SK-N-SH (cell line): ENCODE measurements at regions not wholly inside any gene's neighbourhood (a gene's known extent, or its start where the extent isn't known, plus 50 kb on each side); places are given as distances from the start of the nearest gene placed in this dataset.

Source experiments
- CTCF ChIA-PET: fragments of 300-600, 350-600 bp; formaldehyde crosslinking; extraction: SDS; loops from one replicate; lab custom pipeline; 2021; lab: Yijun Ruan, JAX
- POLR2A ChIA-PET: fragments of 350-600 bp; sonication (Branson Sonifier 250); formaldehyde crosslinking; extraction: SDS; loops from one replicate; lab custom pipeline; 2020; ENCODE audit warnings: antibody characterized with exemption, inconsistent platforms; lab: Yijun Ruan, JAX
- DNase-seq: peaks from one replicate; pipeline ENCODE4 v3.0.0; 2012
- H2AFZ ChIP-seq: fragments of 200-600 bp; sonication (generic); 2 replicates; pipeline ENCODE4 v1.8.1; 2016; ENCODE audit warnings: antibody characterized with exemption, mild to moderate bottlenecking, low read depth
- H3F3A ChIP-seq: fragments of 200-600 bp; sonication (generic); replicated peaks from 2 replicates; pipeline ENCODE3; 2016; ENCODE audit warnings: antibody characterized with exemption, mild to moderate bottlenecking; ENCODE audit not compliant: insufficient read depth
- H3K27ac ChIP-seq, 2 experiments: fragments of 200-500 bp in 1 of 2; fragments of 200-600 bp in 1 of 2; sonication (Bioruptor generic) in 1 of 2; sonication (generic), shearing (Covaris generic) in 1 of 2; 2 replicates each; pipeline versions ENCODE4 v1.5.1 to v1.6.1; 2014 to 2016; ENCODE audit warnings: low read depth in 2 of 2, inconsistent platforms in 1 of 2, low read length in 1 of 2, mild to moderate bottlenecking in 1 of 2, mixed read lengths in 1 of 2
- H3K27me3 ChIP-seq: fragments of 200-600 bp; sonication (generic), shearing (Covaris generic); 2 replicates; pipeline ENCODE4 v1.6.1; 2016; ENCODE audit warnings: mixed run types; ENCODE audit not compliant: insufficient read depth
- H3K36me3 ChIP-seq, 2 experiments: fragments of 200-500 bp in 1 of 2; fragments of 200-600 bp in 1 of 2; sonication (Bioruptor generic) in 1 of 2; sonication (generic) in 1 of 2; replicated peaks in 1 of 2; 2 replicates each; pipeline versions ENCODE3 to v1.5.1; 2014 to 2016; ENCODE audit warnings: low read length in 1 of 2, mild to moderate bottlenecking in 1 of 2; ENCODE audit not compliant: insufficient read depth in 2 of 2, control insufficient read depth in 1 of 2
- H3K4me1 ChIP-seq, 2 experiments: fragments of 200-500 bp in 1 of 2; fragments of 200-600 bp in 1 of 2; sonication (Bioruptor generic) in 1 of 2; sonication (generic), shearing (Covaris generic) in 1 of 2; 2 replicates each; pipeline versions ENCODE4 v1.5.1 to v1.6.1; 2014 to 2016; ENCODE audit warnings: low read depth in 1 of 2, low read length in 1 of 2, mixed run types in 1 of 2; ENCODE audit not compliant: insufficient read depth in 2 of 2, control insufficient read depth in 1 of 2
- H3K4me2 ChIP-seq: fragments of 200-600 bp; sonication (generic), shearing (Covaris generic); 2 replicates; pipeline ENCODE4 v1.6.1; 2017; ENCODE audit warnings: mixed run types
- H3K4me3 ChIP-seq, 2 experiments: fragments of 200-500 bp in 1 of 2; fragments of 200-600 bp in 1 of 2; sonication (Bioruptor generic) in 1 of 2; sonication (generic), shearing (Covaris generic) in 1 of 2; 2 replicates each; pipeline versions ENCODE4 v1.5.1 to v1.8.1; 2014 to 2016; ENCODE audit warnings: low read depth in 2 of 2, inconsistent platforms in 1 of 2, low read length in 1 of 2, mild to moderate bottlenecking in 1 of 2, mixed read lengths in 1 of 2, moderate library complexity in 1 of 2
- H3K79me2 ChIP-seq: fragments of 200-600 bp; sonication (generic); 2 replicates; pipeline ENCODE4 v1.8.1; 2017; ENCODE audit warnings: mild to moderate bottlenecking; ENCODE audit not compliant: insufficient read depth
- H3K9ac ChIP-seq: fragments of 200-600 bp; sonication (generic); 2 replicates; pipeline ENCODE4 v1.6.1; 2017; ENCODE audit warnings: mixed run types
- H3K9me2 ChIP-seq: fragments of 200-600 bp; sonication (generic); 2 replicates; pipeline ENCODE4 v1.6.1; 2017; ENCODE audit warnings: mixed run types
- H3K9me3 ChIP-seq: fragments of 200-600 bp; sonication (generic); 2 replicates; pipeline ENCODE4 v1.6.1; 2017; ENCODE audit warnings: mixed run types, mild to moderate bottlenecking, moderate library complexity
- H4K20me1 ChIP-seq: fragments of 200-600 bp; sonication (generic); 2 replicates; pipeline ENCODE4 v1.6.1; 2017; ENCODE audit warnings: mild to moderate bottlenecking, mixed run types; ENCODE audit not compliant: insufficient read depth
- ELF1 ChIP-seq: IDR thresholded peaks from 2 replicates; pipeline ENCODE4 v1.4.0; 2012
- EZH2phosphoT487 ChIP-seq: fragments of 200-600 bp; sonication (generic); IDR thresholded peaks from 2 replicates; pipeline ENCODE4 v1.6.1; 2017; ENCODE audit warnings: low read depth, mixed run types, mild to moderate bottlenecking, antibody characterized with exemption, moderate library complexity, borderline replicate concordance
- FOXJ3 ChIP-seq: sonication (generic); formaldehyde crosslinking; IDR thresholded peaks from 2 replicates; pipeline ENCODE4 v1.5.1; 2020; ENCODE audit warnings: mild to moderate bottlenecking, missing genetic modification reagents
- FOXM1 ChIP-seq: IDR thresholded peaks from 2 replicates; pipeline ENCODE4 v1.4.0; 2012; ENCODE audit warnings: low read depth, mild to moderate bottlenecking
- GABPA ChIP-seq: IDR thresholded peaks from 2 replicates; pipeline ENCODE4 v1.4.0; 2012; ENCODE audit warnings: low read depth, mild to moderate bottlenecking
- JUND ChIP-seq: IDR thresholded peaks from 2 replicates; pipeline ENCODE4 v1.4.0; 2012
- MEF2A ChIP-seq: IDR thresholded peaks from 2 replicates; pipeline ENCODE4 v1.4.0; 2012; ENCODE audit warnings: low read depth, borderline replicate concordance
- MXI1 ChIP-seq: IDR thresholded peaks from 2 replicates; pipeline ENCODE4 v1.6.1; 2012; ENCODE audit warnings: mild to moderate bottlenecking, low read depth, low read length, improper control_type of control experiment
- NFIC ChIP-seq: IDR thresholded peaks from 2 replicates; pipeline ENCODE4 v1.4.0; 2012; ENCODE audit warnings: borderline replicate concordance
- NRF1 ChIP-seq: IDR thresholded peaks from 2 replicates; pipeline ENCODE4 v1.6.1; 2012; ENCODE audit warnings: low read depth, mild to moderate bottlenecking, low read length
- PBX3 ChIP-seq: IDR thresholded peaks from 2 replicates; pipeline ENCODE4; 2012
- RAD21 ChIP-seq: IDR thresholded peaks from 2 replicates; pipeline ENCODE4 v1.6.1; 2012; ENCODE audit warnings: mild to moderate bottlenecking, low read length
- REST ChIP-seq: IDR thresholded peaks from 2 replicates; pipeline ENCODE4 v1.6.1; 2012; ENCODE audit warnings: mild to moderate bottlenecking, low read depth, low read length, moderate library complexity
- SIN3A ChIP-seq: IDR thresholded peaks from 2 replicates; pipeline ENCODE4 v1.6.1; 2012; ENCODE audit warnings: low read depth, mild to moderate bottlenecking, low read length, moderate library complexity, borderline replicate concordance
- TCF12 ChIP-seq: IDR thresholded peaks from 2 replicates; pipeline ENCODE4 v1.4.0; 2012
- TEAD4 ChIP-seq: IDR thresholded peaks from 2 replicates; pipeline ENCODE4 v1.4.0; 2012; ENCODE audit warnings: mild to moderate bottlenecking, borderline replicate concordance; ENCODE audit not compliant: insufficient read depth
- USF1 ChIP-seq: IDR thresholded peaks from 2 replicates; pipeline ENCODE4 v1.4.0; 2012; ENCODE audit warnings: low read depth, borderline replicate concordance
- YY1 ChIP-seq: IDR thresholded peaks from 2 replicates; pipeline ENCODE4 v1.4.0; 2012; ENCODE audit warnings: low read depth, mild to moderate bottlenecking
- ZBTB33 ChIP-seq: IDR thresholded peaks from 2 replicates; pipeline ENCODE4 v1.4.0; 2012; ENCODE audit warnings: low read depth, borderline replicate concordance
- WGBS: methylation state at CpG from one replicate; pipeline ENCODE4 v1.1.6; 2017; ENCODE audit warnings: low lambda C conversion rate; 5-methylcytosine and 5-hydroxymethylcytosine counted together

- ChIA-PET POLR2A (no interaction called here), CTCF (interaction anchor here (1.2 kb wide), 1 partner anchor 712 kb away, joined by 3 read pairs; no protein-coding TSS in a partner anchor)
- no peak for DNase-seq
- Histone ChIP-seq H3K27ac (no peak overlapping the region), H3K4me2 (no peak overlapping the region), H3K36me3 (no peaks in the 10 kb centered on the region), H3K27me3 (no peaks in the 10 kb centered on the region), H2AFZ (no peak overlapping the region), H3K9ac (no peak overlapping the region), H3K79me2 (no peaks in the 10 kb centered on the region), H3K9me2 (no peaks in the 10 kb centered on the region), H3K4me3 (no peak overlapping the region), H3K4me1 (no peaks in the 10 kb centered on the region; a peak in 1 of 4 replicates), H3F3A (no peaks in the 10 kb centered on the region), H4K20me1 (no peaks in the 10 kb centered on the region), H3K9me3 (no peaks in the 10 kb centered on the region)
- 72% methylated on average over 5 of the region's 5 CpGs for WGBS
- TF ChIP-seq TCF12 (no peak), FOXJ3 (CRISPR knock-in tag) (no peak), MXI1 (no peak), PBX3 (no peak), TEAD4 (no peak), ELF1 (no peak), EZH2phosphoT487 (no peak), MEF2A (no peak), NRF1 (no peak), RAD21 (no peak), NFIC (no peak), SIN3A (no peak), YY1 (no peak), ZBTB33 (no peak), JUND (no peak), FOXM1 (no peak), USF1 (no peak), REST (no peak), GABPA (no peak)
Measured at GRCh38 chr12:91896286-91897024, 249.2 kb downstream of the BTG1 start.
